Astrocyte (in vitro differentiated cells and primary cell): ENCODE measurements at regions not wholly inside any gene's neighbourhood (a gene's known extent, or its start where the extent isn't known, plus 50 kb on each side); places are given as distances from the start of the nearest gene placed in this dataset.

Experiments used
- DNase-seq: peaks from one replicate; pipeline ENCODE4 v3.0.0-alpha.2; 2010; ENCODE audit warnings: low read depth
- FAIRE-seq: peaks from 2 replicates; lab custom pipeline; 2011; peaks lifted over from hg19 to GRCh38; lab: Jason Lieb, UNC
- H2AFZ ChIP-seq: 2 replicates; pipeline ENCODE4 v1.6.0; 2012; ENCODE audit warnings: low read depth, low read length, inconsistent platforms
- H3K27ac ChIP-seq: 2 replicates; pipeline ENCODE4 v1.5.1; 2011; ENCODE audit warnings: low read depth, low read length, inconsistent platforms
- H3K27me3 ChIP-seq: 2 replicates; pipeline ENCODE4 v1.6.0; 2011; ENCODE audit warnings: low read length, inconsistent platforms; ENCODE audit not compliant: insufficient read depth
- H3K36me3 ChIP-seq: 2 replicates; pipeline ENCODE4 v1.5.1; 2011; ENCODE audit warnings: low read length, inconsistent platforms; ENCODE audit not compliant: insufficient read depth
- H3K4me1 ChIP-seq: 2 replicates; pipeline ENCODE4 v1.5.1; 2011; ENCODE audit warnings: low read length, inconsistent platforms; ENCODE audit not compliant: insufficient read depth
- H3K4me2 ChIP-seq: 2 replicates; pipeline ENCODE4 v1.6.0; 2012; ENCODE audit warnings: low read length, inconsistent platforms
- H3K4me3 ChIP-seq: 2 replicates; pipeline ENCODE4 v1.5.1; 2011; ENCODE audit warnings: low read depth, mild to moderate bottlenecking, low read length, inconsistent platforms; ENCODE audit not compliant: insufficient read depth
- H3K79me2 ChIP-seq: 2 replicates; pipeline ENCODE4 v1.6.0; 2012; ENCODE audit warnings: mild to moderate bottlenecking, low read length, inconsistent platforms; ENCODE audit not compliant: insufficient read depth
- H3K9ac ChIP-seq: 2 replicates; pipeline ENCODE4 v1.6.0; 2012; ENCODE audit warnings: mild to moderate bottlenecking, low read length, inconsistent platforms
- H3K9me3 ChIP-seq: 2 replicates; pipeline ENCODE4 v1.5.1; 2012; ENCODE audit warnings: low read depth, mild to moderate bottlenecking, low read length, inconsistent platforms; ENCODE audit not compliant: insufficient read depth
- H4K20me1 ChIP-seq: 2 replicates; pipeline ENCODE4 v1.6.0; 2012; ENCODE audit warnings: low read length, inconsistent platforms; ENCODE audit not compliant: insufficient read depth
- H3K27ac Mint-ChIP-seq: one replicate; pipeline ENCODE4 v1.8.0; 2021; ENCODE audit warnings: mild to moderate bottlenecking, mixed read lengths; ENCODE audit not compliant: unreplicated experiment
- H3K27me3 Mint-ChIP-seq: one replicate; pipeline ENCODE4 v1.8.0; 2021; ENCODE audit warnings: low read depth, mixed read lengths; ENCODE audit not compliant: unreplicated experiment
- H3K36me3 Mint-ChIP-seq: one replicate; pipeline ENCODE4 v1.8.0; 2021; ENCODE audit warnings: low read depth, mixed read lengths; ENCODE audit not compliant: unreplicated experiment
- H3K4me1 Mint-ChIP-seq: one replicate; pipeline ENCODE4 v1.8.0; 2021; ENCODE audit warnings: low read depth, mixed read lengths; ENCODE audit not compliant: unreplicated experiment
- H3K4me3 Mint-ChIP-seq: one replicate; pipeline ENCODE4 v1.8.0; 2021; ENCODE audit warnings: mild to moderate bottlenecking, moderate library complexity, mixed read lengths; ENCODE audit not compliant: unreplicated experiment
- H3K9me3 Mint-ChIP-seq: one replicate; pipeline ENCODE4 v1.8.0; 2021; ENCODE audit warnings: mild to moderate bottlenecking, mixed read lengths; ENCODE audit not compliant: unreplicated experiment
- CTCF ChIP-seq: IDR thresholded peaks from 2 replicates; pipeline ENCODE4 v1.5.1; 2011; ENCODE audit warnings: low read depth, mild to moderate bottlenecking, inconsistent platforms, low read length, moderate library complexity; ENCODE audit not compliant: insufficient read depth
- EZH2 ChIP-seq: IDR thresholded peaks from 2 replicates; pipeline ENCODE4 v1.6.1; 2012; ENCODE audit warnings: mild to moderate bottlenecking, low read length, inconsistent platforms; ENCODE audit not compliant: insufficient read depth

GRCh38 chr12:127182018-127182417, 1085.0 kb upstream of the TMEM132C start:
- no peaks in the 10 kb centered on the region for H3K27me3 Mint-ChIP-seq
- TF ChIP-seq CTCF (no peak), EZH2 (no peak)
- H3K27ac Mint-ChIP-seq: no peak overlapping the region
- no peak overlapping the region for H3K4me2 ChIP-seq
- H3K4me3 ChIP-seq: no peak overlapping the region
- H3K27ac ChIP-seq: no peak overlapping the region
- H3K36me3 ChIP-seq: no peaks in the 10 kb centered on the region
- H3K4me1 Mint-ChIP-seq: no peaks in the 10 kb centered on the region
- H3K79me2 ChIP-seq: no peaks in the 10 kb centered on the region
- FAIRE-seq: no peak
- DNase-seq: no peak
- no peaks in the 10 kb centered on the region for H3K36me3 Mint-ChIP-seq
- H3K9me3 Mint-ChIP-seq: peaks cover 8% of the 10 kb centered on the region
- H4K20me1 ChIP-seq: no peaks in the 10 kb centered on the region
- peaks cover 8% of the 10 kb centered on the region for H3K9me3 ChIP-seq
- H3K4me3 Mint-ChIP-seq: no peak overlapping the region
- H3K9ac ChIP-seq: no peak overlapping the region
- no peak overlapping the region for H2AFZ ChIP-seq
- no peaks in the 10 kb centered on the region for H3K27me3 ChIP-seq
- no peaks in the 10 kb centered on the region for H3K4me1 ChIP-seq

DNA sequence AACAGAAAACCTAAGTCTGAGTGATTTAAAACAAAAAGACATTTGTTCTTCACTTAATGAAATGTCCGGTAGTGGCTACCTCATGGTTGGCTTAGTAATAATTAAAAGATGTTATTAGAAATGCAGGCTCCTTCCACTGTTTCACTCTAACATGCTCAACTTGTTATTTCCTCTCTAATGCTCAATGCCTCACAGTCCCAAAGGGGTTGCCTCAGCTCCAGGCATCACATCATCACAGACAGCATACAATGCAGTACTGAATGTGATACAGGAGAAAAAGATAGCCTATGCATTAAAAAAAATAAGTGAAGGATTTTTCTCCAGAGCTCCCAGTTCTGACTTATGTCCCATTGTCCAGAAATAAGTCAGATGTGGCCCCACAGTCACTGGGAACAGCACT, 1077.0 kb upstream of the TMEM132C start:
- H4K20me1 ChIP-seq: no peaks in the 10 kb centered on the region
- H3K27me3 ChIP-seq: no peaks in the 10 kb centered on the region
- TF ChIP-seq CTCF (no peak), EZH2 (no peak)
- H3K79me2 ChIP-seq: no peaks in the 10 kb centered on the region
- Mint-ChIP-seq H3K9me3 (peaks cover 4% of the 10 kb centered on the region), H3K27me3 (no peaks in the 10 kb centered on the region), H3K27ac (no peak overlapping the region), H3K4me1 (no peaks in the 10 kb centered on the region), H3K4me3 (no peak overlapping the region), H3K36me3 (no peaks in the 10 kb centered on the region)
- no peak overlapping the region for H2AFZ ChIP-seq
- DNase-seq (no peak), FAIRE-seq (no peak)
- no peaks in the 10 kb centered on the region for H3K4me1 ChIP-seq
- no peak overlapping the region for H3K9ac ChIP-seq
- H3K9me3 ChIP-seq: no peaks in the 10 kb centered on the region
- H3K4me2 ChIP-seq: no peak overlapping the region
- H3K27ac ChIP-seq: no peak overlapping the region
- no peak overlapping the region for H3K4me3 ChIP-seq
- H3K36me3 ChIP-seq: no peaks in the 10 kb centered on the region

- H3K27me3 ChIP-seq: no peaks in the 10 kb centered on the region
- H3K79me2 ChIP-seq: no peaks in the 10 kb centered on the region
- no peak overlapping the region for H2AFZ ChIP-seq
- no peaks in the 10 kb centered on the region for H3K36me3 ChIP-seq
- Mint-ChIP-seq H3K36me3 (no peaks in the 10 kb centered on the region), H3K27me3 (no peaks in the 10 kb centered on the region), H3K27ac (no peak overlapping the region), H3K4me1 (no peaks in the 10 kb centered on the region), H3K9me3 (peaks cover 4% of the 10 kb centered on the region), H3K4me3 (no peak overlapping the region)
- H3K9me3 ChIP-seq: no peaks in the 10 kb centered on the region
- peak; percentile 67 for FAIRE-seq
- peak overlapping the region; percentile 27 for H3K4me2 ChIP-seq
- DNase-seq: peak; percentile 84
- H3K9ac ChIP-seq: no peak overlapping the region
- H3K27ac ChIP-seq: no peak overlapping the region
- no peaks in the 10 kb centered on the region for H4K20me1 ChIP-seq
- H3K4me1 ChIP-seq: no peaks in the 10 kb centered on the region
- TF ChIP-seq EZH2 (no peak), CTCF (no peak)
- no peak overlapping the region for H3K4me3 ChIP-seq
These were observed 1075.8 kb upstream of the TMEM132C start for GRCh38 chr12:127191129-127191528.
